SK-N-MC (cell line): ENCODE measurements at regions not wholly inside any gene's neighbourhood (a gene's known extent, or its start where the extent isn't known, plus 50 kb on each side); places are given as distances from the start of the nearest gene placed in this dataset.
"Not testable (repeated sequence)": the region's sequence is repeated elsewhere in the genome, so short reads cannot be mapped to it uniquely, and the experiment has no call there.

Experiments
- DNase-seq: peaks from one replicate; pipeline ENCODE4 v3.0.0-alpha.2; 2011; ENCODE audit warnings: low read depth, low spot score
- H3K27ac ChIP-seq: fragments of 200-600 bp; sonication (generic); 2 replicates; pipeline ENCODE4 v1.5.1; 2016; ENCODE audit warnings: mixed run types
- H3K36me3 ChIP-seq: fragments of 200-600 bp; sonication (generic); 2 replicates; pipeline ENCODE4 v1.6.1; 2017; ENCODE audit warnings: antibody characterized with exemption, low read length, mixed read lengths; ENCODE audit not compliant: insufficient read depth
- H3K4me3 ChIP-seq: fragments of 200-600 bp; sonication (generic); 2 replicates; pipeline ENCODE4 v1.5.1; 2016
- H3K9ac ChIP-seq: fragments of 200-600 bp; sonication (generic); 2 replicates; pipeline ENCODE4 v1.8.0; 2017; ENCODE audit warnings: mixed run types, mixed read lengths; ENCODE audit not compliant: insufficient read length
- H3K9me3 ChIP-seq: fragments of 200-600 bp; sonication (generic); 2 replicates; pipeline ENCODE4 v1.6.1; 2017; ENCODE audit warnings: low read depth, mild to moderate bottlenecking, antibody characterized with exemption, low read length, moderate library complexity, mixed read lengths
- EZH2 ChIP-seq: fragments of 200-600 bp; sonication (generic); IDR thresholded peaks from one replicate; pipeline ENCODE4 v1.6.1; 2017; ENCODE audit warnings: antibody characterized with exemption
- FOXP2 ChIP-seq: optimal IDR thresholded peaks from 2 replicates; pipeline ENCODE3; 2011; ENCODE audit warnings: mild to moderate bottlenecking, moderate library complexity; ENCODE audit not compliant: insufficient read depth; ENCODE audit errors: extremely low read length, control extremely low read depth
- POLR2AphosphoS5 ChIP-seq: IDR thresholded peaks from 2 replicates; pipeline ENCODE4 v1.6.1; 2012; ENCODE audit warnings: mild to moderate bottlenecking, low read depth, low read length, borderline replicate concordance

- H3K9ac ChIP-seq = no peak overlapping the region
- no peaks in the 10 kb centered on the region for H3K36me3 ChIP-seq
- no peak overlapping the region for H3K4me3 ChIP-seq
- DNase-seq = no peak
- no peak for TF ChIP-seq POLR2AphosphoS5
- no peak for TF ChIP-seq EZH2
- no peak for TF ChIP-seq FOXP2
- no peaks in the 10 kb centered on the region for H3K9me3 ChIP-seq
- H3K27ac ChIP-seq = no peak overlapping the region
These were observed 104.7 kb upstream of the IRX4 start for GRCh38 chr5:1987471-1987870.

- Histone ChIP-seq H3K4me3 (no peak overlapping the region), H3K36me3 (no peaks in the 10 kb centered on the region), H3K9ac (no peak overlapping the region), H3K27ac (no peak overlapping the region), H3K9me3 (no peaks in the 10 kb centered on the region)
- DNase-seq = no peak
- no peak for TF ChIP-seq POLR2AphosphoS5
These were observed 103.1 kb upstream of the IRX4 start for GRCh38 chr5:1985781-1986180.

DNA sequence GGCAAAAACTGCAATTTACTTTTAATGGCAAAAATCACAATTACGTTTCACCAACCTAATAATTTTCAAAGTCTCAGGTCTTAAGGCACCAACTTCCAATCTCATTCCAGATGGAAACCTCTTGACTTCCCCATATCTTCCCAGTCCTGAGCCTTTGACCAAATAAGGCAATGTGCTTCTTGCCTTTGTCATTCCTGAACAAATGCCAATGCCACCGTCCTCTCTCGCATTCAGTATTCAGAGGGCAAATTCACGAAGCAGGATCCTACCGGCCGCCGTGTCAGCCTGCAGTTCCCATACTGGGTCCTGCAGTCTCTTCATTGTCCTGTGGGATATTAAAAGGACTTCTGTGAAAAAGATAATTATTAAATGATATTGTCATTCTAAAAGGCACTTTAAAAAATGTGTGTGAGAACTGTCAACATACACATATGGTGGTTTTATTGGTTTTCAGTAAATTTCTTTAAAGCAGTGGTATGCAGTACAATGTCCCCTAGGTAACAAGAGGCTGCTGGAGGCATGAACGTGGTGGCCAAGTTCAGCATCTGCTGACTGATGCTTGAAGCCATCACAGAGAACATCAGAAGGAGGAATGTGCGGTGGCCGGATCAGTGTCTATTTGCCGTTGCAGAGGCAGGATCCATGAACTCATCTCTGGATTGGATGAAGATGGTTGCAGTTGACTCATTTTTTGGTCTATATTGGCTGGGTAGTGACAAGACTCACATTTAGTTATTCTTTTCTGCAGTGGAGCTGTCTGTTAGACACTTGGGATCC lies 101.4 kb upstream of the IRX4 start:
- no peak overlapping the region for H3K9ac ChIP-seq
- TF ChIP-seq FOXP2 (no peak), EZH2 (no peak), POLR2AphosphoS5 (no peak)
- no peaks in the 10 kb centered on the region for H3K36me3 ChIP-seq
- H3K27ac ChIP-seq = no peak overlapping the region
- DNase-seq = no peak
- no peaks in the 10 kb centered on the region for H3K9me3 ChIP-seq
- H3K4me3 ChIP-seq = no peak overlapping the region

DNA sequence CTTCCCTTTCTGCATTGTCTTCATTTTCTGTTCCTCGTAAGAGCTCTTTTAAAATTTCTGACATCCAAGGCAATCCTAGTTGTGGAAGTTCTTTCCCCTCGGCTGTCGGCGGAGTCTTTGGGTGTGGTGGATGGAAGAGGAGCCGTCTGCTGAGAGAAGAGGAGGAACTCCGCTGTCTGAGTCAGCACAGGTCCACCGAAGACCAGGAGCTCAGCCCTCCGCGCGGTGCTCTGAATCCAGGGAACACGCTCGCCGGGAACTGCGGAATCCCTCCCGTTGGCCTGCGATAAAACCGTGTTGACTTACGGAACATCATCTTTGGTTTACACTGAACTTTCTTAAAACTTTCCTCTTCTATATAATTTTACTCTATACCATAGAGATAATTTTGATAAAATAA lies 100.7 kb upstream of the IRX4 start:
- no peak overlapping the region for H3K4me3 ChIP-seq
- H3K36me3 ChIP-seq = no peaks in the 10 kb centered on the region
- H3K9me3 ChIP-seq = no peaks in the 10 kb centered on the region
- TF ChIP-seq EZH2 (no peak), POLR2AphosphoS5 (no peak), FOXP2 (no peak)
- H3K9ac ChIP-seq = no peak overlapping the region
- DNase-seq = no peak
- no peak overlapping the region for H3K27ac ChIP-seq

DNA sequence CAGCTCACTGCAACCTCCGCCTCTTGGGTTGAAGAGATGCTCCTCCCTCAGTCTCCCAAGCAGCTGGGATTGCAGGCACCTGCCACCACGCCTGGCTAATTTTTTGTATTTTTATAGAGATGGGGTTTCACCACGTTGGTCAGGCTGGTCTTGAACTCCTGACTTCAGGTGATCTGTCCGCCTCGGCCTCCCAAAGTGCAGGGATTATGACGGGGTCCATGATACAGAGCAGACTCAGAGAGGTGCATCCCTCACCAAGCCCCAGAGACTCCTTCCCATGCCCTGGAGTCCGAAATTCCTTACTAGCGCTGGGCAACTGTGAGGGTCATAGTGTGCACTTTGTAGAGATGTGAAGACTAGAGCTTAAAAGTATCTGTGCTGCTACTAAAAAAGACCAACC lies 99.8 kb upstream of the IRX4 start:
- H3K9ac ChIP-seq, H3K9me3 ChIP-seq, H3K4me3 ChIP-seq, H3K36me3 ChIP-seq, DNase-seq, H3K27ac ChIP-seq: not testable (repeated sequence)

DNA sequence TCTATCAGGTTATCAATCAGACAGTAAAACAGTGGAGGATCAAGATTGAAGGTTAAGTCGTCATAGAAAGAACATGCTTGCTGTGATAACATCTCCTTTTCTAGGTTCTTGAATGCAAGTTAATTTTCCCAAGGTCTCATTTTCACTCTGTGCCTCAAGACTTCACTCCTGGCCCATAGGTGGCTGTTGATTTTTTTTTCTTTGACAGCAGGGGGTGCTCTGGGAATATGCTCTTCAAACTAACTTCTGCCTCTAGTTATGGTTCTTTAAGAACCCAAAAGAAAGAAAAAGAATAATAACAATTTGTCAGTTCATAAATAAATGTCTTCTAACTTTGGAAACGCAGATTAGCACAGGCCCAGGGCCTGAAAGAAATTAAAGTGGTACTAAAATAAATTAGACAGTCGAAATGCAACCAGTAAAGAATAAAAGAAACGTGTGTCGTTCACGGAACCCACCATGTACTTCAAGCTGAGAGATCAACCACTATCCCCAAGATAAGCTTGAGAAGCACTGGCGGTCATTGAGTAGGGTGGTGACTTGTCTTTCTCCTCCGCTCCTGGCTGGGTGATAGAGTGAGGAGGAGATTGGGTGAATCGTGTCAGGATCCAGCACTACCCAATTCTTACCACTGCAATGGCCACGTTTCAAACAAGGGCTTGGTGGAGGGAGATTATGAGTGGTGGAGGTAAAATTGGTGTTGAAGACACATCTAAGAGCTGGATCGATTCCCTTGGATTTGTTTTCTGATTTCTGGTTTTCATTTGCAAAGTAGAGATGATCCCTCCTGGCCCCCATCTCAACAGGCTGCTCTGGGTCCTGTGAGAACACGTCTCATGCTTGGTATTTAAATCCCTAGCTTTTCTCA lies 93.4 kb upstream of the IRX4 start:
- H3K27ac ChIP-seq = no peak overlapping the region

GRCh38 chr5:1975406-1975715 lies 92.6 kb upstream of the IRX4 start:
- no peaks in the 10 kb centered on the region for H3K9me3 ChIP-seq
- DNase-seq = no peak
- no peak overlapping the region for H3K27ac ChIP-seq
- H3K4me3 ChIP-seq = no peak overlapping the region
- no peak for TF ChIP-seq FOXP2
- no peak for TF ChIP-seq POLR2AphosphoS5
- TF ChIP-seq EZH2 = no peak
- no peaks in the 10 kb centered on the region for H3K36me3 ChIP-seq
- H3K9ac ChIP-seq = no peak overlapping the region

More for the DNA sequence above, 93.4 kb upstream of the IRX4 start:
- no peak overlapping the region for H3K4me3 ChIP-seq
- no peak for TF ChIP-seq POLR2AphosphoS5
- no peaks in the 10 kb centered on the region for H3K36me3 ChIP-seq
- DNase-seq = no peak
- H3K9ac ChIP-seq = no peak overlapping the region
- H3K9me3 ChIP-seq = no peaks in the 10 kb centered on the region

DNA sequence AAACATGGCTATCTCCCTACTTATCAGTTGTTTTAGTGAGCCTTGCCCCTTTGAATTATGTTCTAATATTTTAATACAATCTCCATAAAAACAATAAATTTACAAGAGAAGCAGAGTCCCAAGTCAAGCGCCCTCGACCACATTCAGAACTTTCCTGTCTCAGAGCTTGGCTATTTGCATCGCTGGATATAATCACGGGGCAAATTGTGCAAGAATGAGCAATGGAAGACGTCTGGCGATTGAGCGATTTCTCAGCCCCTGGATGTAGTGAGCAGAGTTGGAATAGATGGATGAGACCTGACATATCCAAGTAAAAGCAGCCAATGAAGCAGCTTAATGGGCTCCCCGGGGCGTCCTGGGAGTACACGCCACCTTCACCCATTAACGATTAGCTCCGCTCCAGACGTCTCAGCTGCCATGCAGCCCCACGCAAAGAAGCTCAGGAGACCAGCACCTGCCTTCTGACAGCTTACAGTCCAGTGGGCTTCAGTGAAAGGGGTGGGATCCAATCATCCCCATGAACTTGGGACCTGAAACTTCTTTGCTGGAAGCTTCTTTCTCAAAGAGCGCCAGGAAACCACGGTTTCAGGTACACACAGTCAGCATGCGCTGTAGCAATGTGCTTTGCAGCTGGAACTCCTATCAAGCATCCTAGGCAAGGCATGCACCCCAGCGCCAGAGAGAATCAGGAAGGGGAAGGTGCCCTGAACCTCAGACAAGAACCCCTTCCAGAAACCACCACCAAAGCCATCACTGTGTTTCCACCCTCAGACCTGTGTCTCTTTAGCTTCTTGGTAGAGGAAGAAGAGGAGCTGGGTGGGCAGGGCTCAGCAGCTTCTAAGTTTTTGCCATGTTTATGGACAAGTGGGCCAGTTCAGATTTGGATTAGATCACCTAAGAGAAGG lies 92.0 kb upstream of the IRX4 start:
- H3K9ac ChIP-seq = no peak overlapping the region
- no peak for DNase-seq
- no peak overlapping the region for H3K4me3 ChIP-seq
- no peak for TF ChIP-seq POLR2AphosphoS5
- TF ChIP-seq EZH2 = no peak
- TF ChIP-seq FOXP2 = no peak
- no peaks in the 10 kb centered on the region for H3K9me3 ChIP-seq
- H3K27ac ChIP-seq = no peak overlapping the region
- no peaks in the 10 kb centered on the region for H3K36me3 ChIP-seq

DNA sequence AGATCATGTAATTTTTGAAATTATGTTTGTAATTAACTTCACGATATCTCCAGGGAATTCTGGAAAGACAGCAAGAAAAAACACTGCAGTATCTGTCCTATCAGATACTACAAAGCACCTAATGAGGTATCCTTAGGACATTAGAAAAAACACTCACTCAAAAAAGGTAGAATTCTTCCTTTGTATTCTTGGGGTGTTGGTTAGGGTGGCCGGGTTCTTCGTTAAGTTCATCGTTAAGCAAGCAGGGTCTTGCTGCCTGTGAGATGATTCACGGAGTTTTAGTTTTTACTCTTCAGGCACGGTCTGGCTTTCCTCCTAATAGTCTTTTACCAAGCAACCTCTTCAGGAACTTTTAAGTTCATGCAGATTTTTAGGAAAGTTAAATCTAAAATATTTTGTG lies 91.4 kb upstream of the IRX4 start:
- H3K36me3 ChIP-seq = no peaks in the 10 kb centered on the region
- TF ChIP-seq POLR2AphosphoS5 (no peak), EZH2 (no peak), FOXP2 (no peak)
- no peak for DNase-seq
- H3K9me3 ChIP-seq = no peaks in the 10 kb centered on the region
- H3K27ac ChIP-seq = no peak overlapping the region
- no peak overlapping the region for H3K4me3 ChIP-seq
- no peak overlapping the region for H3K9ac ChIP-seq
